ENCODE measurements at regions not wholly inside any gene's neighbourhood (a gene's known extent, or its start where the extent isn't known, plus 50 kb on each side); places are given as distances from the start of the nearest gene placed in this dataset.

DNA sequence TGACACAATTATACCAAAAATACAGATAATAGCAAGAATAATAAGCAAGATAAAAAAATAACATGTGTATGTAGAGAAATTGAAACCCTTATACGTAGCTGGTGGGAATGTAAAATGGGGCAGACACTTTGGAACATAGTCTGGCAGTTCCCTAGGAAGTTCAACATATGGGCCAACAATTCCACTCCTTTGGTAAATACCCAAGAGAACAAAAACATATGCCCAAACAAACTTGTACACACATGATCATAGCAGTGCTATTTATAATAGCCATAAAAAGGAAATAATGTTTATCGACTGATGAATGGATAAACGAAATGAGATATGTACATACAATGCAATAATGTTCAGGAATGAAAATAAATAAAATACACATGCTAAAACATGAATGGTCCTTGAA is 462.4 kb upstream of the SORCS1 start:
- DNase-seq = no peak

DNA sequence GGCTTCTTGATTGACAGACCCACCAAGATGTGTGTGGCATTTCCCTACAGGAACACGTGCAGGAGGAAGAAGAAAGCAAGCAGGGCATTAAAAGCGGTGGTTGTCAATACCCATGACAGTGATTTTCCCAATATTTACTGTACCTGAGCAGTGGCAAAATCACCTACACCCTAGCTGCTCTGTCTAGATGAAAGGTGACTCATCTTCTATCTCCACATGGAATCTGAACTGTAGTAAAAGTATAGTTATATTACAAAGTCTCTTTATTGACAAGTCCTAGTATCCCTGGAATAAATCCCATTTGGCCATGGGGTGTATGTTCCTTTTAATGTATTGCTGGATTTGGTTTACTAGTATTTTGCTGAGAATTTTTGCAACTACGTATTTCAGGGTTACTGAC is 458.8 kb upstream of the SORCS1 start:
- no peak for DNase-seq

- no peak for DNase-seq
Measured at GRCh38 chr10:107619139-107619538, 454.6 kb upstream of the SORCS1 start.

DNA sequence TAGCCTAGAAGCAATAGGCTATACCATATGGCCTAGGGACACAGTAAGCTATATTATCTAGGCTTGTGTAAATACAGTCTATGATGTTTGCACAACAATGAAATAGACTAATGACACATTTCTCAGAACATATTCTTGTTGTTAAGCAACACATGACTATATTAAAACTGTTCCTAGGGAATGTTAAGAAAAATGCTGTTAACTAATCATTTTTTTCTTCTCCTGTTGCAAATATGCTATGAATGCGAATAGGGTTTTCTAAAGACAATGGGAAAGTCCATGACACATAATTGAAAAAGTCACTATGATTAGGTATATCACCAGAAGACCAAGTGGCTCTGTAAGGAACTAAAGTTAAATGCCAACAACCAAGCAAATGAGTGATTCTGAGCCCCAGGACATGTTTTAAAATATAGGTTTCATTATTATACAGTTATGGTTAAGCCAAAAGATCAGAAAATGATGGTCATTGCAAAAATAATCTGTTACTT is 454.0 kb upstream of the SORCS1 start:
- DNase-seq = no peak

GRCh38 chr10:107616463-107617410 is 452.2 kb upstream of the SORCS1 start:
- no peak for DNase-seq

- DNase-seq = no peak
Measured at GRCh38 chr10:107616031-107616430, 451.5 kb upstream of the SORCS1 start.

- no peak for DNase-seq
Measured at GRCh38 chr10:107614939-107615685, 450.6 kb upstream of the SORCS1 start.

- DNase-seq = no peak
Measured at GRCh38 chr10:107611115-107611514, 446.6 kb upstream of the SORCS1 start.

GRCh38 chr10:107589081-107589480 is 424.6 kb upstream of the SORCS1 start:
- DNase-seq = no peak

DNA sequence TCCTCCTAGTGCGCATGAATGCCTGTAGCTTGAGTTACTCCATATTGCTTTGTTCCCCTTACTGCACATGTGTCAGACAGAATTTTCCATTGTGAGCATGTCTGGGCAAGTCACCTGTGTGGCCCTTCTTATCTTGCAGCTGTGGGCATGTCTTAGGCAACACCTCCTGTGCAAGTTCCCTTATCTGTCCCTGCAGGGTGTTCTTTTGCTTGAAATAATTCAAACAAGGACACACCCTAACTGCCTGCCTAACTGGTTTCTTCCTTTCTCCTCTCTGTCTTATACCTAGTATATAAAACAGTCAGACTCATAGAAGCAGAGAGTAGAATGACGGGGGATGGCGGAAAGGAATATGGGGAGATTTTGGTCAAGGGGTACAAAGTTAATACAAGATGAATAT is 421.1 kb upstream of the SORCS1 start:
- no peak for DNase-seq

GRCh38 chr10:107583974-107584373 is 419.5 kb upstream of the SORCS1 start:
- DNase-seq = no peak

- DNase-seq = no peak
Measured at GRCh38 chr10:107579970-107580369, 415.5 kb upstream of the SORCS1 start.

- no peak for DNase-seq
Measured at GRCh38 chr10:107577221-107577620, 412.7 kb upstream of the SORCS1 start.

GRCh38 chr10:107576746-107577145 is 412.2 kb upstream of the SORCS1 start:
- no peak for DNase-seq

DNA sequence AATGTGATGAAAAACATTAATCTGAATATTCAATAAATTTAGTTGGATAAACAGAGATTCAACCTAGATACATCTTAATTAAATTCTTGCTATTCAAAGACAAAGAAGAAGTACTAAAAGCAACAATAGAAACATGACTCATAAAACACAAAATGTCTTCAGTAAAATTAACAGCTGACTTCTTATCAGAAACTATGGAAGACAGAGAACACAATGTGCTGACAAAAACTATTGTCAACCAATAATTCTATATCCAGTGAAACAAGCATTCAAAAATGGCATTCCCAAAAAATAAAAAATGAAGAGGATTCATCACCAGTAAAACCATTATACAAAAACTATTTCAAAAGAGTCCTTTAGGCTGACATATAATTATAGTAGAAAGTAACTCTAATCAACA is 400.5 kb upstream of the SORCS1 start:
- DNase-seq = no peak

GRCh38 chr10:107561136-107561650 is 396.7 kb upstream of the SORCS1 start:
- no peak for DNase-seq

- no peak for DNase-seq
Measured at GRCh38 chr10:107557916-107558315, 393.4 kb upstream of the SORCS1 start.

- DNase-seq = no peak
Measured at GRCh38 chr10:107554333-107554732, 389.8 kb upstream of the SORCS1 start.

- no peak for DNase-seq
Measured at GRCh38 chr10:107553470-107553869, 389.0 kb upstream of the SORCS1 start.

DNA sequence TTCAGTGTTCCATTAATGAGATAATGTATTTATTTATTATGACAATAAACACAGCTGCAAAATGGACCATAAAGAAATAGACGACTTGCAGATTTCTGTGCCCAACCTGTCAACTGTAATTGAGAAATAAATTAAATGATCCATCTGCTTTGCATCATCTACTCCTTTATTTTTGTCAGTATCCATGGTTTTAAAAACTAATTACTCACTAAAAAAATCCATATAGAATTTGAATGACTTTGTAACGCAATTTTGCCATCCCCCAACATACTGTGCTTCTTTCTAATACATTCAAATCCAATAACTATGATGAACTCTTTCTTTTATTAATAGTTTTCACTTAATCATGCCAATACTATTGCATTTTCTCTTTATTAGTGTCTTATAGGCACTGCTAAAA is 388.5 kb upstream of the SORCS1 start:
- DNase-seq = no peak

- DNase-seq = no peak
Measured at GRCh38 chr10:107548301-107548700, 383.8 kb upstream of the SORCS1 start.

DNA sequence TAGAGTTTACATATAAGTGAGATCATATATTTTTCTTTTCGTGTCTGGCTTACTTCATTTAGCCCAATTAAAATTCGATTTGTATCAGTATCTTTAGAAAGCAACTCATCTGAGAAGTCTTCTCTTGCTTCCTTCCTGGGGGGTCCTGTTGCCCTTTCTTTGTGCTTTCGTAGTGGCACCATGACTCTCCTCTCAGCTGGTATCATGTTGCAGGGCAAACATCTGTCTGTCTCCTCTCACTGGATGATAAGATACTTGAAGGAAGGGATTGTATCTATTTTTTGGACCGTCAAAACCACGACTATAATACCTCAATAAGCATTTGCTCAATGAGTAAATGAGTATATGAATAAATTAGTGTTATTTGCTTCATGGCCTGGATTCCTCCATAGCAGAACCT is 382.5 kb upstream of the SORCS1 start:
- DNase-seq = no peak

DNA sequence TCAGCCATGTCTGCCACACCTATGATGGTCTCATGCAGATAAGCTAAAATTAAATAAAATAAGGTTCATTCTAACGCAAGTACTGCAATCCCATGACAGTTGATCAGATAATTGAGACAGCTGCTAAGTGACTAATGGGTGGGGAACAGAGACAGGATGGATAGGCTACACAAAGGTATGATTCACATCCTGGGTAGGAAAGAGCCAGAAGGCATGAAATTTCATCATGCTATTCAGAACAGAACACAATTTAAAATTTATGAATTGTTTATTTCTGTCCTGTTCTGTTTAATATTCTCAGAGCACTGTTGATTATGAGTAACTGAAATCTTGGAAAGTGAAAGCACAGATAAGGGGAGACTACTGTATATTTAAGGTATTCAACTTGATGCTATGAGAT is 381.8 kb upstream of the SORCS1 start:
- DNase-seq = no peak

DNA sequence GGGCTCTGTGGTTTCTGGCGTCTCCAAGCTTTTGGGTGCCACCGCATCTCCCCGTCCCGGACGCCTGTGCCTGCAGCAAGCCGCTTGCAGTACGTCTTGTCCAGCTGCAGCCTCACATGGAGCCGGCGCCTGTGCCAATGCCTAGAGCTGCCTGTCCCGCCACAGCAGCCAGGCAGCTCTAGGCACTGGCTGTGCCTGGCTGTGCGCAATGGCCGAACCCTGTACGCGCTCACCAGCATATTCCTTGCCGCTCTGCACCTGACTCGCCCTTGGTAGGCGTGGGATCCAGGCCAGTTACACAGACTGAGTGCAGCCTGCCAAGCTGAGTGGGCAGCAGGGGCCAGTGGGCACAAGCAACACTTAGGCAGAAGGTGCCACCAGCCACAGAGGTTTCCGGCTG is 381.2 kb upstream of the SORCS1 start:
- no peak for DNase-seq

Data from stimulated activated CD4-positive, alpha-beta T cell treated with anti-CD3 and anti-CD28 coated beads, Interleukin-4, amount 100 ng/mL, for 24 hours (primary cell).